Heart left ventricle (tissue), 16 donors: ENCODE measurements at regions not wholly inside any gene's neighbourhood (a gene's known extent, or its start where the extent isn't known, plus 50 kb on each side); places are given as distances from the start of the nearest gene placed in this dataset.

Experiments used
- ATAC-seq, 4 donors: fragments of 200-7000 bp; cut with Tn5 transposase; one replicate each; pipeline ENCODE4 v1.9.1; 2020 to 2022; ENCODE audit warnings: moderate library complexity in 4 of 4, mild to moderate bottlenecking in 3 of 4, moderate number of reproducible peaks in 1 of 4
- DNase-seq, 5 donors: peaks; one replicate each; pipeline ENCODE4 v3.0.0-alpha.2; 2020
- H3K27ac ChIP-seq, 12 donors: fragments of 200-600 bp; sonication (generic) in 4 of 12; one replicate each; pipeline versions ENCODE4 v1.5.0 to v1.8.0; 2016 to 2022; ENCODE audit warnings: mild to moderate bottlenecking in 2 of 12
- H3K27me3 ChIP-seq, 9 donors: fragments of 200-600 bp; sonication (generic) in 2 of 9; one replicate each; pipeline versions ENCODE4 v1.5.1 to v1.8.0; 2016 to 2022; ENCODE audit warnings: mild to moderate bottlenecking in 3 of 9
- H3K36me3 ChIP-seq, 9 donors: fragments of 200-600 bp; sonication (generic) in 2 of 9; one replicate each; pipeline versions ENCODE4 v1.5.0 to v1.8.0; 2018 to 2022; ENCODE audit warnings: mild to moderate bottlenecking in 2 of 9
- H3K4me1 ChIP-seq, 12 donors: fragments of 200-600 bp; sonication (generic) in 4 of 12; one replicate each; pipeline versions ENCODE4 v1.5.0 to v1.8.0; 2016 to 2022; ENCODE audit warnings: mild to moderate bottlenecking in 3 of 12
- H3K4me3 ChIP-seq, 12 donors: fragments of 200-600 bp; sonication (generic) in 4 of 12; one replicate each; pipeline versions ENCODE4 v1.5.0 to v1.8.0; 2017 to 2022; ENCODE audit warnings: mild to moderate bottlenecking in 9 of 12, moderate library complexity in 4 of 12
- H3K9me3 ChIP-seq, 12 donors: fragments of 200-600 bp; sonication (generic) in 4 of 12; one replicate each; pipeline versions ENCODE4 v1.5.0 to v1.8.0; 2016 to 2022; ENCODE audit warnings: mild to moderate bottlenecking in 1 of 12
- CTCF ChIP-seq, 12 donors: fragments of 200-600 bp; sonication (generic) in 4 of 12; IDR thresholded peaks; one replicate each; pipeline versions ENCODE4 v1.5.0 to v1.8.0; 2018 to 2022; ENCODE audit warnings: antibody characterized with exemption in 12 of 12, mild to moderate bottlenecking in 5 of 12
- POLR2A ChIP-seq, 2 donors: fragments of 450-650 bp; IDR thresholded peaks; one replicate each; pipeline ENCODE4 v1.6.1; 2017; ENCODE audit warnings: antibody characterized with exemption in 2 of 2, mild to moderate bottlenecking in 2 of 2, moderate library complexity in 2 of 2
- WGBS, 4 donors: extraction: QIAGEN DNeasy Blood & Tissue Kit in 2 of 4; methylation state at CpG; one replicate each; pipeline versions ENCODE4 v1.1.5 to v1.1.7; 2013 to 2018; 5-methylcytosine and 5-hydroxymethylcytosine counted together
- intact Hi-C, 10 donors: fragments of 100-400 bp; cut with DNase I; formaldehyde crosslinking; loops; one replicate each; pipeline versions ENCODE4 v1.11.1 to v1.14.2; 2022
- donor health status: ischemic (EF 13 %, LVEDD 7.1; RV severe dilation, severe dysfunction).
- donor health status: healthy with polysubstance abuse.
- donor health status: DM: no; HTN: yes; CAD: no.
- donor health status: DM: no; HTN: no; CAD: no.
- donor health status: ischemic (EF 25% LVEDD 6.9; RV normal size, moderate dysfunction).
- donor health status: ischemic (EF 25% LVEDD 5.7; RV mildly dilated, moderate dysfunction).
- donor health status: healthy.
- donor health status: DM: yes; HTN: yes; CAD: no.
- donor health status: ischemic (EF 35%, LVEDD 5.7; RV mildly dilated, moderate dysfunction).
- donor health status: nonischemic (EF 11% LVEDD 7.7; RV severe dilation, severe dysfunction).
- donor health status: DM: yes; HTN: yes; CAD: no.
- donor health status: PGD.
- donor health status: ischemic (EF 29% LVEDD 5.4; RV normal size, mild dysfunction).
- donor health status: nonischemic (EF 23%, LVEDD 6.1; RV moderate dilation, normal function).

- intact Hi-C loops, result no loop called here
- Histone ChIP-seq H3K4me1 (peaks cover 0 to 37% (median 14%) of the 10 kb centered on the region in 12 donors), H3K9me3 (no peaks in the 10 kb centered on the region), H3K27ac (peak overlapping the region in 6 of 12 donors; percentile 1 to 64 (median 18)), H3K4me3 (no peak overlapping the region), H3K36me3 (no peaks in the 10 kb centered on the region), H3K27me3 (no peaks in the 10 kb centered on the region)
- TF ChIP-seq POLR2A (IDR thresholded peaks at IDR 0.05) (no peak), CTCF (IDR thresholded peaks at IDR 0.05) (no peak)
- WGBS, 4 donors, result 53 to 65% (median 60%) methylated on average over 3 of the region's 3 CpGs
- DNase-seq, result peak in 4 of 5 donors; percentile 58 to 86 (median 60)
- ATAC-seq, result peak; percentile 89 to 96 (median 92)
Measured at GRCh38 chr10:4638099-4638498, 187.9 kb upstream of the AKR1E2 start.

GRCh38 chr10:4637657-4638056, 188.3 kb upstream of the AKR1E2 start:
- Histone ChIP-seq H3K4me1 (peaks cover 0 to 40% (median 14%) of the 10 kb centered on the region in 12 donors), H3K27ac (peak overlapping the region in 2 of 12 donors; percentile 19 to 50), H3K9me3 (no peaks in the 10 kb centered on the region), H3K27me3 (no peaks in the 10 kb centered on the region), H3K4me3 (no peak overlapping the region), H3K36me3 (no peaks in the 10 kb centered on the region)
- WGBS, 4 donors, result 93 to 98% (median 94%) methylated on average over 2 of the region's 2 CpGs
- no peak for TF ChIP-seq CTCF (IDR thresholded peaks at IDR 0.05)
- TF ChIP-seq POLR2A (IDR thresholded peaks at IDR 0.05), result no peak
- DNase-seq, result no peak
- intact Hi-C loops, result no loop called here
- ATAC-seq, result no peak

DNA sequence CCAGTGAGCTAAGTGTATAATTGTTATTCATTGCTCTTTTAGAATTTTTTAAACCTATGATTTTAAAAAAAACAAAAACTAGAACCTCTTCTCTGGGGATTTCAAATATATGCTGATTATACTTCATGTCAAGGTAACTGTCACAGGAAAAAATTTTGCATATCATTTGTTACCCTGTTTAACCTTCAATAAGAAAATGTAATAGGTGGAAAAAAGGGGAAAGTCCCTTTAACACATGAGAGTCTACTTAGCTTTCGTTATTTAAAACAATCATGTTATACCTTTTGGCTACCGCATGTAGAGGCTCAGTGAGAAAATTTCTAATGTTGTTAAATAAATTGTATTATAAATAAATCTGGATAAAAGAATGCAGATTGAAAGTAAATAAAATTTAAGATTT, 190.1 kb upstream of the AKR1E2 start:
- Histone ChIP-seq H3K27me3 (no peaks in the 10 kb centered on the region), H3K4me1 (peaks cover 0 to 36% (median 13%) of the 10 kb centered on the region in 12 donors), H3K4me3 (no peak overlapping the region), H3K36me3 (no peaks in the 10 kb centered on the region), H3K27ac (no peak overlapping the region), H3K9me3 (no peaks in the 10 kb centered on the region)
- WGBS, 4 donors, result 80 to 94% (median 87%) methylated on average over 2 of the region's 2 CpGs
- no peak for TF ChIP-seq POLR2A (IDR thresholded peaks at IDR 0.05)
- no peak for TF ChIP-seq CTCF (IDR thresholded peaks at IDR 0.05)
- intact Hi-C loops, result no loop called here
- ATAC-seq (no peak), DNase-seq (no peak)

DNA sequence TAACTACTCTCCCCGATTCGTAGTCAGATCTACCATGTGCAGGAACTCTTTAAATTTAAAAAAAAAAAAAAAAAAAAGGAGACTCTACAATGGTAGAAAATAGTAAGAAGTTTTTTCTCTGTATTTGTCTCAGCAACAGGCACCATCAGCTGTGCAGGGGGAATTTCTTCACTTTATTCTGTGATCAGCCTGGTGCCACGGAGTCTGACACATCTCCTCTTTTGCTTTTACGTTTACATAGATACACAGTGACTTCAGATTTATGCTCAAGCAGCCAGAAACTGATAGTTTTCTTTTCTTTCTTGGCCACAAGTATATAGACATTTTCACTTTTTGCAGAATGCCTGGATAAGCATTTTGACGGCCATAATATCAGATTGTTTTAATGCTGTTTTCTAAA, 190.6 kb upstream of the AKR1E2 start:
- no peak for TF ChIP-seq CTCF (IDR thresholded peaks at IDR 0.05)
- TF ChIP-seq POLR2A (IDR thresholded peaks at IDR 0.05), result no peak
- Histone ChIP-seq H3K36me3 (no peaks in the 10 kb centered on the region), H3K27me3 (no peaks in the 10 kb centered on the region), H3K4me1 (peaks cover 0 to 31% (median 8%) of the 10 kb centered on the region in 12 donors), H3K27ac (no peak overlapping the region), H3K4me3 (no peak overlapping the region), H3K9me3 (no peaks in the 10 kb centered on the region)
- WGBS, 4 donors, result 72 to 85% (median 81%) methylated on average over 5 of the region's 5 CpGs
- intact Hi-C loops, result no loop called here
- DNase-seq, result no peak
- ATAC-seq, result no peak
